ENCODE measurements at regions not wholly inside any gene's neighbourhood (a gene's known extent, or its start where the extent isn't known, plus 50 kb on each side); places are given as distances from the start of the nearest gene placed in this dataset.

- no peak overlapping the region for H3K27ac ChIP-seq
- no peak for DNase-seq (ENCODE audit: low spot score)
Observed at GRCh38 chrX:39631276-39632229, 466.2 kb downstream of the BCOR start.

GRCh38 chrX:39633293-39633692 lies 464.5 kb downstream of the BCOR start:
- DNase-seq (ENCODE audit: low spot score): no peak
- H3K27ac ChIP-seq: no peak overlapping the region
- TF ChIP-seq CTCF (IDR thresholded peaks at IDR 0.05): no peak
- no peak overlapping the region for H3K4me3 ChIP-seq

More at GRCh38 chrX:39631276-39632229, 466.2 kb downstream of the BCOR start:
- no peak for TF ChIP-seq CTCF (IDR thresholded peaks at IDR 0.05)
- H3K4me3 ChIP-seq: no peak overlapping the region

GRCh38 chrX:39636481-39636880 lies 461.3 kb downstream of the BCOR start:
- DNase-seq (ENCODE audit: low spot score): no peak
- no peak for TF ChIP-seq CTCF (IDR thresholded peaks at IDR 0.05)
- no peak overlapping the region for H3K4me3 ChIP-seq
- no peak overlapping the region for H3K27ac ChIP-seq

GRCh38 chrX:39638526-39638925 lies 459.2 kb downstream of the BCOR start:
- H3K4me3 ChIP-seq: no peak overlapping the region
- H3K27ac ChIP-seq: no peak overlapping the region
- no peak for DNase-seq (ENCODE audit: low spot score)
- no peak for TF ChIP-seq CTCF (IDR thresholded peaks at IDR 0.05)

- Histone ChIP-seq H3K27ac (no peak overlapping the region), H3K4me3 (no peak overlapping the region)
- DNase-seq (ENCODE audit: low spot score): no peak
- TF ChIP-seq CTCF (IDR thresholded peaks at IDR 0.05): no peak
Observed at GRCh38 chrX:39639871-39640270, 457.9 kb downstream of the BCOR start.

- TF ChIP-seq CTCF (IDR thresholded peaks at IDR 0.05): no peak
- no peak overlapping the region for H3K4me3 ChIP-seq
- H3K27ac ChIP-seq: no peak overlapping the region
- no peak for DNase-seq (ENCODE audit: low spot score)
Observed at GRCh38 chrX:39640866-39641265, 456.9 kb downstream of the BCOR start.

- Histone ChIP-seq H3K27ac (no peak overlapping the region), H3K4me3 (no peak overlapping the region)
- no peak for TF ChIP-seq CTCF (IDR thresholded peaks at IDR 0.05)
- DNase-seq (ENCODE audit: low spot score): no peak
Observed at GRCh38 chrX:39642071-39642470, 455.7 kb downstream of the BCOR start.

Data from coronary artery (tissue), 2 donors.